GM12864 (cell line): ENCODE measurements at regions not wholly inside any gene's neighbourhood (a gene's known extent, or its start where the extent isn't known, plus 50 kb on each side); places are given as distances from the start of the nearest gene placed in this dataset.

Experiments used
- DNase-seq: peaks from one replicate; pipeline ENCODE4 v3.0.0-alpha.2; 2011; ENCODE audit warnings: low read depth
- H3K4me3 ChIP-seq: 2 replicates; pipeline ENCODE4 v1.5.1; 2011; ENCODE audit warnings: mild to moderate bottlenecking, low read depth, low read length, control low read depth
- TF ChIP-seq, protein P1 (sequence below): IDR thresholded peaks from 2 replicates; pipeline ENCODE4 v1.5.1; 2011; ENCODE audit warnings: low read depth, mild to moderate bottlenecking, moderate library complexity, low read length, control low read depth, inconsistent platforms; ENCODE audit errors: missing control alignments

DNA sequence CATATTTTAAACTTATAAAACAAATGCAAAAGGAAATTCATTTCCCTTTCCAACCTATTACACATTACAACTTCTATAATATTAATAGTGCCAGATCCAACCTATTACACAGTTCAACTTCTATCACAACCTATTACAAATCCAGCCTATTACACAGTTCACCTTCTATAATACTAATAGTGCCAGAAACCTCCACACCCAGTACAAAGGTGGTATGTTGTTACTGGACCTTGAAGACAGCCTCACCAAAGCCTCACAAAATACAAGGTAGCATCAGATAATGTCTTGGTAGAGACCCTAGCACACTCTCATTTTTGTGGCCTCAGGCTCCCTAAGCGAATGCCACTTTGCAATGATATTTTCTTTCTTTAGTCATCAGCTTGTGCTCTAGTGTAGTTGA, 68.7 kb upstream of the PELI2 start:
- TF ChIP-seq, protein P1, sequence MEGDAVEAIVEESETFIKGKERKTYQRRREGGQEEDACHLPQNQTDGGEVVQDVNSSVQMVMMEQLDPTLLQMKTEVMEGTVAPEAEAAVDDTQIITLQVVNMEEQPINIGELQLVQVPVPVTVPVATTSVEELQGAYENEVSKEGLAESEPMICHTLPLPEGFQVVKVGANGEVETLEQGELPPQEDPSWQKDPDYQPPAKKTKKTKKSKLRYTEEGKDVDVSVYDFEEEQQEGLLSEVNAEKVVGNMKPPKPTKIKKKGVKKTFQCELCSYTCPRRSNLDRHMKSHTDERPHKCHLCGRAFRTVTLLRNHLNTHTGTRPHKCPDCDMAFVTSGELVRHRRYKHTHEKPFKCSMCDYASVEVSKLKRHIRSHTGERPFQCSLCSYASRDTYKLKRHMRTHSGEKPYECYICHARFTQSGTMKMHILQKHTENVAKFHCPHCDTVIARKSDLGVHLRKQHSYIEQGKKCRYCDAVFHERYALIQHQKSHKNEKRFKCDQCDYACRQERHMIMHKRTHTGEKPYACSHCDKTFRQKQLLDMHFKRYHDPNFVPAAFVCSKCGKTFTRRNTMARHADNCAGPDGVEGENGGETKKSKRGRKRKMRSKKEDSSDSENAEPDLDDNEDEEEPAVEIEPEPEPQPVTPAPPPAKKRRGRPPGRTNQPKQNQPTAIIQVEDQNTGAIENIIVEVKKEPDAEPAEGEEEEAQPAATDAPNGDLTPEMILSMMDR = no peak
- DNase-seq = no peak
- no peak overlapping the region for H3K4me3 ChIP-seq

- no peak for DNase-seq
- no peak overlapping the region for H3K4me3 ChIP-seq
- TF ChIP-seq, protein P1 = no peak
These were observed 62.7 kb upstream of the PELI2 start for GRCh38 chr14:56055511-56055910.

GRCh38 chr14:56056031-56056430, 62.2 kb upstream of the PELI2 start:
- H3K4me3 ChIP-seq = no peak overlapping the region
- TF ChIP-seq, protein P1 = no peak
- DNase-seq = no peak

DNA sequence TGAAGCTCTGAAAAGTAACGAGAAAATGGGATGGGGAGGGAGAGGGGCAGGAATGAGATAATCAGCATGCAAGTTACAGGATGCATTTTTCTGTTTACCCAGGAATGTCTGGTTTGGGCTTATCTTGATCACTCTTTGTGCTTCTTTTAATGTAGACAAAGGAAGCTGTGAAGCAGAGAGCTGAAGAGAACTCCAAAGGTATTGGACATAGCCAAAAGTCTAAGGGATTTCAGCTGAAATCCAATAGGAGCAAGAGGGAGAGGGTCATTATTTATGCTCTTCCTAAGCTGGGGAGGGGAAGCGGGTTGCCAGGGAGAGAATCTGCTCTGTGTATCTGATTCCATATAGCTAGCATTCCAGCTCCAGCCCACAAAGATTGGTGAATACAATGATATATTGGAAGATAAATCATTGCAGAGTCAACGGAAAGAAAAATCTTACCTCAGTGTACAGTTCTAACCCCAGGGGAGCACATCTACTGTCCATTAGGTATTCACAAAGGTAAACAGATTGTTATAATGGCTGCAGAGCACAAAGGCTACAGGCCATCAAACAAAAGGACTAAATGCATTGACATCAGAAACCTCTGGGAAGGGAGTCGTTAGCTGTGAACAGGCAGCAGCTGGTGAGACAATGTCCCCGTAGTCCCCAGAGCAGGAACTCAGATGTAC, 61.0 kb upstream of the PELI2 start:
- TF ChIP-seq, protein P1 = no peak
- H3K4me3 ChIP-seq = no peak overlapping the region
- DNase-seq = no peak

DNA sequence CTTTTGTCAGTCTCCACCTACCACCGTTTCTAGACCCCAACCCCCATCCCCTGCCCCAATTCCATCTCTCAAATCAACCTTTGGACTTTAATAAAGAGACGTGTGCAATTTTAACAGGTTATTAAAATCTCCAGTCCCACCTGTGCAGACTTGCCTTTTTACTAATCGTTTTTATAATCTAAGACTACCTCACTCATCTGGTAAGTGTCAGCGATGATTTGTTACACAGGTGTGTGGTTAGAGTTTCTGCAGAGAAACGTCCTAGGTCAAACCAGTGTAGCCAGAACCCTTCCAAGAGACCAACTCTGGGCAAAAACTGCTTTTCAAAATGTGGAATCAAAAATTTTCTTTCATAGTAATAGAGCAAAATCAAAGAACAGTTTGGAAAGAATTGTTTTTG, 60.4 kb upstream of the PELI2 start:
- DNase-seq = no peak
- TF ChIP-seq, protein P1 = no peak
- H3K4me3 ChIP-seq = no peak overlapping the region

DNA sequence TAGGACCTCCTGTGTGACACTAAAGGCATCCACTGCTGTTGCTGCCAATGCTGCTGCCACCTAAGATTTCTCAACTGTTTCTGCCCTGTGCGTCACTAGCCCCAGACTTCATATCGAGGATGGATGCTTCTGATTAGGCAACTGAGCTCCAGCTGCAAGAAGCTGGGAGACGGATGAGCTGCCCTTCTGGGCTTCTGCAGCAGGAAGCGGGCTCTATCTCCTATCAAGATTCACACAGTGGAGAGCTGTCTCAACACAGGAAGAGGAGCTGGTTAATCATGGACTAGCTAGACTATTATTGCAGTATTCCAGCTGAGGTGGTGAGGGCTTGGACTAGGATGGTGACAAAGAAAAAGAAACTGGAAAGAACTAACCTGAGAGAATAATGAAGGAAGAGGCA, 59.2 kb upstream of the PELI2 start:
- no peak overlapping the region for H3K4me3 ChIP-seq
- TF ChIP-seq, protein P1 = no peak
- no peak for DNase-seq

DNA sequence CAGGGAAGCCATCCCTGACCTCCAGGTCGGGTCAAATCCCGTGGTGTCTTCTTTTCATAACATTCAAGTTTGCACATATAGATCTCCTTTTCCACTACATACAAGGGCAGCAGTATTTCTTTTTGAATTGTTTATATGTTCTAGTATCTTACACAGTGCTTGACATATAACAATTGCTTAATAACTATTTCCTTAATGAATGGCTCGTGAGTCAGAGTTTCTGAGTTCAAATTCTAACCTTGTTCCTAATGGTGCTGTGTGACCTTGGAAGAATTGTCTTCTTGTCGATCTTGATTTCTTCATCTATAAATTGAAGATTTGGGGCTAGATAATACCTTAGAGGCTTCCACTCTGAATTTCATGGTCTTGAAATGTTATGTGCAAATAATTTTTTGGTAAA, 57.2 kb upstream of the PELI2 start:
- TF ChIP-seq, protein P1 = no peak
- H3K4me3 ChIP-seq = no peak overlapping the region
- DNase-seq = no peak
